ENCODE measurements at regions not wholly inside any gene's neighbourhood (a gene's known extent, or its start where the extent isn't known, plus 50 kb on each side); places are given as distances from the start of the nearest gene placed in this dataset.

GRCh38 chr9:726005-726404 lies 115.5 kb upstream of the DMRT1 start (continued):
- TF ChIP-seq CTCF (conservative IDR thresholded peaks at IDR 0.05; ENCODE audit: low read depth in 2 of 2) (no peak), EZH2 (IDR thresholded peaks at IDR 0.05; ENCODE audit: low read depth, unreplicated experiment) (no peak), ZNF114 (CRISPR knock-in tag; IDR thresholded peaks at IDR 0.05) (no peak), STAT1 (IDR thresholded peaks at IDR 0.05; ENCODE audit: unreplicated experiment) (no peak), NANOG (IDR thresholded peaks at IDR 0.05; ENCODE audit: borderline replicate concordance) (no peak), ZNF462 (CRISPR knock-in tag; IDR thresholded peaks at IDR 0.05) (no peak), CREB1 (CRISPR knock-in tag; IDR thresholded peaks at IDR 0.05; ENCODE audit: low read depth) (no peak), ZNF331 (CRISPR knock-in tag; IDR thresholded peaks at IDR 0.05; ENCODE audit: low read depth) (no peak)

- Histone ChIP-seq H2AFZ (no peak overlapping the region), H4K20me1 (replicated peaks; ENCODE audit: insufficient read depth) (no peaks in the 10 kb centered on the region), H3F3A (replicated peaks; ENCODE audit: low read depth) (no peaks in the 10 kb centered on the region), H3K79me2 (replicated peaks; ENCODE audit: insufficient read depth) (peaks cover 5% of the 10 kb centered on the region; the same call in 1 of the 2 replicates), H3K4me1 (ENCODE audit: insufficient read depth) (peaks cover 38% of the 10 kb centered on the region), H3K36me3 (ENCODE audit: insufficient read depth) (no peaks in the 10 kb centered on the region), H3K27me3 (ENCODE audit: insufficient read depth) (no peaks in the 10 kb centered on the region), H3K4me3 (no peak overlapping the region), H3K9me2 (ENCODE audit: insufficient read depth) (no peaks in the 10 kb centered on the region), H3K27ac (ENCODE audit: low read depth) (peak overlapping the region; percentile 89), H3K4me2 (no peak overlapping the region)
- TF ChIP-seq EZH2phosphoT487 (IDR thresholded peaks at IDR 0.05; ENCODE audit: unreplicated experiment) = no peak
- no peak for TF ChIP-seq ETS1 (IDR thresholded peaks at IDR 0.05)
- 0 out of 2 replicates have a peak, but pooled peaks have one; percentile 2 for TF ChIP-seq CREB1 (CRISPR knock-in tag; IDR thresholded peaks at IDR 0.05; ENCODE audit: low read depth)
- peaks cover 52% of the 10 kb centered on the region for H3K4me1 Mint-ChIP-seq
- peak overlapping the region; percentile 10; the same call in 2 of the 3 replicates for H3K4me3 Mint-ChIP-seq
- H3K36me3 Mint-ChIP-seq (ENCODE audit: low read depth) = peaks cover 26% of the 10 kb centered on the region
- H3K9me3 Mint-ChIP-seq = no peaks in the 10 kb centered on the region
- DNase-seq (ENCODE audit: low spot score) (peak; percentile 84), ATAC-seq (peak; percentile 78)
- H3K27ac Mint-ChIP-seq = peak overlapping the region; percentile 93
- H3K27me3 Mint-ChIP-seq (ENCODE audit: insufficient read depth, low read depth, poor library complexity) = peaks cover 10% of the 10 kb centered on the region
Measured at GRCh38 chr9:727767-728166, 113.7 kb upstream of the DMRT1 start.

Measured in GM23338 (cell line).